Left ventricle myocardium inferior (tissue), 1 donor: ENCODE measurements at regions not wholly inside any gene's neighbourhood (a gene's known extent, or its start where the extent isn't known, plus 50 kb on each side); places are given as distances from the start of the nearest gene placed in this dataset.

Source experiments
- DNase-seq: peaks from one replicate; pipeline ENCODE4 v3.0.0-alpha.2; 2020
- H3K27ac ChIP-seq: fragments of 200-600 bp; replicated peaks from 2 replicates; pipeline ENCODE4 v1.8.0; 2021
- H3K27me3 ChIP-seq: fragments of 200-600 bp; 2 replicates; pipeline ENCODE4 v1.8.0; 2021; ENCODE audit warnings: low read depth
- H3K36me3 ChIP-seq: fragments of 200-600 bp; 2 replicates; pipeline ENCODE4 v1.8.0; 2021
- H3K4me1 ChIP-seq: fragments of 200-600 bp; 2 replicates; pipeline ENCODE4 v1.8.0; 2021
- H3K4me3 ChIP-seq: fragments of 200-600 bp; 2 replicates; pipeline ENCODE4 v1.8.0; 2021; ENCODE audit warnings: mild to moderate bottlenecking, moderate library complexity
- H3K9me3 ChIP-seq: fragments of 200-600 bp; replicated peaks from 2 replicates; pipeline ENCODE4 v1.8.0; 2021
- CTCF ChIP-seq: fragments of 200-600 bp; IDR thresholded peaks from 2 replicates; pipeline ENCODE4 v1.8.0; 2021; ENCODE audit warnings: antibody characterized with exemption, mild to moderate bottlenecking, borderline replicate concordance
- intact Hi-C: fragments of 100-400 bp; cut with micrococcal nuclease; formaldehyde crosslinking; loops from one replicate; pipeline ENCODE4 v1.11.0; 2022
- donor health status: DM: no; HTN: yes; CAD: no; lungs with severe emphysema.

- no peaks in the 10 kb centered on the region for H3K36me3 ChIP-seq
- no peak for TF ChIP-seq CTCF
- DNase-seq, result no peak
- peaks cover 31% of the 10 kb centered on the region for H3K27me3 ChIP-seq
- no peaks in the 10 kb centered on the region for H3K4me1 ChIP-seq
- no peak overlapping the region for H3K4me3 ChIP-seq
- no peak overlapping the region for H3K27ac ChIP-seq
- no peaks in the 10 kb centered on the region for H3K9me3 ChIP-seq
- intact Hi-C loops, result no loop called here
Measured at GRCh38 chr5:4225741-4226140, 630.1 kb downstream of the IRX1 start.

- no peak overlapping the region for H3K27ac ChIP-seq
- H3K4me1 ChIP-seq, result no peaks in the 10 kb centered on the region
- H3K4me3 ChIP-seq, result no peak overlapping the region
- TF ChIP-seq CTCF, result no peak
- H3K9me3 ChIP-seq, result no peaks in the 10 kb centered on the region
- peaks cover 36% of the 10 kb centered on the region for H3K27me3 ChIP-seq
- intact Hi-C loops, result no loop called here
- H3K36me3 ChIP-seq, result no peaks in the 10 kb centered on the region
- DNase-seq, result no peak
Measured at GRCh38 chr5:4226565-4226964, 630.9 kb downstream of the IRX1 start.

- H3K27me3 ChIP-seq, result peaks cover 32% of the 10 kb centered on the region
- no peak for TF ChIP-seq CTCF
- no peak for DNase-seq
- no peaks in the 10 kb centered on the region for H3K36me3 ChIP-seq
- H3K4me1 ChIP-seq, result no peaks in the 10 kb centered on the region
- no peak overlapping the region for H3K4me3 ChIP-seq
- intact Hi-C loops, result no loop called here
- H3K9me3 ChIP-seq, result peaks cover 2% of the 10 kb centered on the region
- no peak overlapping the region for H3K27ac ChIP-seq
Measured at GRCh38 chr5:4228708-4229107, 633.1 kb downstream of the IRX1 start.

- no peak for TF ChIP-seq CTCF
- Histone ChIP-seq H3K36me3 (no peaks in the 10 kb centered on the region), H3K4me1 (no peaks in the 10 kb centered on the region), H3K27ac (no peak overlapping the region), H3K4me3 (no peak overlapping the region), H3K9me3 (peaks cover 12% of the 10 kb centered on the region), H3K27me3 (peaks cover 32% of the 10 kb centered on the region)
- intact Hi-C loops, result no loop called here
- DNase-seq, result no peak
Measured at GRCh38 chr5:4229414-4230292, 634.0 kb downstream of the IRX1 start.

GRCh38 chr5:4230471-4230785 lies 634.8 kb downstream of the IRX1 start:
- intact Hi-C loops, result no loop called here
- H3K4me3 ChIP-seq, result no peak overlapping the region
- no peak overlapping the region for H3K27ac ChIP-seq
- DNase-seq, result no peak
- peaks cover 32% of the 10 kb centered on the region for H3K27me3 ChIP-seq
- H3K4me1 ChIP-seq, result no peaks in the 10 kb centered on the region
- peaks cover 20% of the 10 kb centered on the region for H3K9me3 ChIP-seq
- TF ChIP-seq CTCF, result no peak
- no peaks in the 10 kb centered on the region for H3K36me3 ChIP-seq
